ENCODE measurements at regions not wholly inside any gene's neighbourhood (a gene's known extent, or its start where the extent isn't known, plus 50 kb on each side); places are given as distances from the start of the nearest gene placed in this dataset.

- TF ChIP-seq MAFK (IDR thresholded peaks at IDR 0.05; ENCODE audit: partially characterized antibody) (no peak), REST (IDR thresholded peaks at IDR 0.05) (no peak), RCOR1 (IDR thresholded peaks at IDR 0.05; ENCODE audit: low read depth, low read length) (no peak)
Measured at GRCh38 chr11:27557226-27557625, 50.7 kb upstream of the LIN7C start.
